ENCODE measurements at regions not wholly inside any gene's neighbourhood (a gene's known extent, or its start where the extent isn't known, plus 50 kb on each side); places are given as distances from the start of the nearest gene placed in this dataset.

DNA sequence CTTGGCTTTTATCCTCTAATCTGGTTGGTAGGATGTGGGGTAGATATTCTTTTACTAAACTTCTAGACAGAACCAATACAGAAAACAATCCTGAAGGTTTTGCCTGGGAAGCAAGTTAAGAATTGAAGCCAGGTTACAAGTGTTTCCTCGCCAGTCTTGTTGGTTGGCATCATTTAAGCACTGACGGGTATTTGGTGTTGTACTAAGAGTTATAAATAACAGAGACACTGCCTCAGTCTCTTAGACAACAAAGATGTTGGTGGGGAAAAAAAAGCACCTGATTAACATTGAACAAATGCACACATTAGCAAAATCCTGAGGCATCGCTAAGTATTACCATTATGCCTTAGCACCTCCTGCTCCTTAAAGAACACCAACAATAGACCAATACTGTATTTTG, 272.2 kb downstream of the BRINP2 start:
- TF ChIP-seq, protein P1, sequence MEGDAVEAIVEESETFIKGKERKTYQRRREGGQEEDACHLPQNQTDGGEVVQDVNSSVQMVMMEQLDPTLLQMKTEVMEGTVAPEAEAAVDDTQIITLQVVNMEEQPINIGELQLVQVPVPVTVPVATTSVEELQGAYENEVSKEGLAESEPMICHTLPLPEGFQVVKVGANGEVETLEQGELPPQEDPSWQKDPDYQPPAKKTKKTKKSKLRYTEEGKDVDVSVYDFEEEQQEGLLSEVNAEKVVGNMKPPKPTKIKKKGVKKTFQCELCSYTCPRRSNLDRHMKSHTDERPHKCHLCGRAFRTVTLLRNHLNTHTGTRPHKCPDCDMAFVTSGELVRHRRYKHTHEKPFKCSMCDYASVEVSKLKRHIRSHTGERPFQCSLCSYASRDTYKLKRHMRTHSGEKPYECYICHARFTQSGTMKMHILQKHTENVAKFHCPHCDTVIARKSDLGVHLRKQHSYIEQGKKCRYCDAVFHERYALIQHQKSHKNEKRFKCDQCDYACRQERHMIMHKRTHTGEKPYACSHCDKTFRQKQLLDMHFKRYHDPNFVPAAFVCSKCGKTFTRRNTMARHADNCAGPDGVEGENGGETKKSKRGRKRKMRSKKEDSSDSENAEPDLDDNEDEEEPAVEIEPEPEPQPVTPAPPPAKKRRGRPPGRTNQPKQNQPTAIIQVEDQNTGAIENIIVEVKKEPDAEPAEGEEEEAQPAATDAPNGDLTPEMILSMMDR (IDR thresholded peaks at IDR 0.05; ENCODE audit: control extremely low read depth, extremely low read depth, low read depth, missing control alignments), result no peak
- POLR2A ChIA-PET, result no interaction called here
- CTCF ChIA-PET, result no interaction called here
- DNase-seq (ENCODE audit: extremely low spot score), result no peak

DNA sequence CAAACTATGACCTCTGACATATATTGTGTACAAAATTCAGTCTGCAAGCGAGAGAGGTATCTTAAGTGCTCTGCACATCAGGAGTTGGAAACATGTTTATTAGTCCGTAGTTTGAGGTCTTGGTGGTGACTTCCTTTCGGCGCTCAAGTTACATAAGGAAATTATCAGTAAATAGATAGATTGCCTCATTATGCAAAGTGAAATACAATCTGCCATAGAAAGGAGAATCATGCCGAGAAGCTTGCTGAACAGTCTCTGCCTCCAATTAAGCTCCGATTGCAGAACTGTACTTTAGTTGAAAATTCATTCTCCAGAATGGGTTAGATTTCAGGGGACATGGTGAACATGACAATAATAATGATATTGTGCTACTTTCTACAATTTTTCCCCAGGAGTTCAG, 271.8 kb downstream of the BRINP2 start:
- CTCF ChIA-PET, result no interaction called here
- DNase-seq (ENCODE audit: extremely low spot score), result no peak
- POLR2A ChIA-PET, result no interaction called here
- TF ChIP-seq, protein P1 (IDR thresholded peaks at IDR 0.05; ENCODE audit: control extremely low read depth, extremely low read depth, low read depth, missing control alignments), result no peak

DNA sequence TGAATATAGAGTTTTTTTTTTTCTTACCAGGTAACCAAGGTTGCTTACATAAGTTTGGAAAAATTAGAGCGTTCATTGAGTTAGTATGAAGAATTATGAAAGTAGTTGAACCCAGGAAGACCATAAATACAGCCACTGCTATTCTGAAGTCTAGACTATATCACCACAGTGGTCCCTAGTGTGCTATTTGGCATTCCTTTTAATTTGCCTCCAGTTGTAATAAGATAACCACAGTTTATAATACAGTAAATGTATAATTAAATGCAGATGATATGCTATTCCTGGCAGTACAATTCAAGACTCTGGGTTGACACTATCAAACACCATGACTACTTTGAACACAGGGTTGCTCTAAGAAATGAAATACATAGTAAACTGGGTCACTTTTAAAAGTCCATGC, 270.5 kb downstream of the BRINP2 start:
- CTCF ChIA-PET, result no interaction called here
- no peak for DNase-seq (ENCODE audit: extremely low spot score)
- TF ChIP-seq, protein P1 (IDR thresholded peaks at IDR 0.05; ENCODE audit: control extremely low read depth, extremely low read depth, low read depth, missing control alignments), result no peak
- POLR2A ChIA-PET, result no interaction called here

DNA sequence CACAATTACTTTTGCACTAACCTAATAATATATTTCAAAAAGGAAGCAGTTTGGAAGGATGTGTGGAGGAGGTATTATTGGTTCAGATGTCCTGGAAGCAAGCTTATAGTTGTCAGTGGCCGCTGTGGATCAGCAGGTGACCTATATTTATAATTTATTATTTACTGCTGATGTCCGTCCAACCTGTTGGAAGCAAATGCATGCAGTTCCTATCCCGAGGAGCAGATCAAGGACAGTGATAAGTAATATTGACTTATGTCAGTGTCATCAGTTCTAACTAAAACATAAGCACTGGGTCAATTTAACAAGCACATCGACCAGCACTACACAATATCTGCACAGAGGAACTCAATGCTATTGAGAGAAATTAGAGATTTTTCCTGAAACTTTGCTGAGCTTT, 270.1 kb downstream of the BRINP2 start:
- DNase-seq (ENCODE audit: extremely low spot score), result no peak
- TF ChIP-seq, protein P1 (IDR thresholded peaks at IDR 0.05; ENCODE audit: control extremely low read depth, extremely low read depth, low read depth, missing control alignments), result no peak
- ChIA-PET POLR2A (no interaction called here), CTCF (no interaction called here)

DNA sequence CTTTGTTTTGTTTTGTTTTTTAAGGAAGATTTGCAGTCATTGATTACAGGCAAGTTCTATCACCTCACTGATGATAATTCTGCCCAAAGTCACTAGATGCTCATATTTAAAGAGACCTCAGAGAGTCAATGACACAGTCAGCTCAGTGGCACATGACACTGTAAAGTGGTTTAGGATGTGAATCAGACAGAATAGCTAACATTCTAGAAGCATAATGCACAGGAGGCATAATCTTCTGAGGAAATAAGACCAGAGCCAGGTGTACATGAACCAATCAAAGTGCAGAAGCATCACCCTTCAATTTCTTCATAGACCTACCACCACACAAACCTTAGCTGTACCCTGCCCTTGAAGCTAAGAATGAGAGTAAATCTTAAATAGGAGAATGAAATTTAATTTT, 268.5 kb downstream of the BRINP2 start:
- ChIA-PET POLR2A (no interaction called here), CTCF (interaction anchor here (1.8 kb wide), 1 partner anchor 11 kb away, joined by 5 read pairs; no protein-coding TSS in a partner anchor)
- TF ChIP-seq, protein P1 (IDR thresholded peaks at IDR 0.05; ENCODE audit: control extremely low read depth, extremely low read depth, low read depth, missing control alignments), result no peak
- DNase-seq (ENCODE audit: extremely low spot score), result no peak

DNA sequence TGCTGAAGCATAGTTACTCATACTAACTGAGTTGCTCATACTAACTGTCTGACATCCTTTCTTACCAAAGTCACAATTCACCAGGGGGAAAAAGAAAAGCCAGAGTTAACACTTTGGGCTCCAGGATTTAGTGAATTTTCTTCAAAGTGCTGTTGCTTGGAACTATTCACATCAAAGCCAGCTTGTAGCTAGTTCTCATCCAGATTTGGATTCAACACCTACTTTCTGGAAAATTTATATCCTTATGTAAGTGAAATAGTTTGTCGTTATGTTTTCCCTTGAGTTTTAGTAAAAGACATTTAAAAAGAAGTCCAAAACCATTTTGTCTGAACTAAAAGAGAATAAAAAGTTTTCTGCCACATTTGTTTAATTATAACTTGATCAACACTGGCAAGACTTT, 264.6 kb downstream of the BRINP2 start:
- TF ChIP-seq, protein P1 (IDR thresholded peaks at IDR 0.05; ENCODE audit: control extremely low read depth, extremely low read depth, low read depth, missing control alignments), result no peak
- ChIA-PET CTCF (interaction anchor here (1.0 to 3.2 kb wide), 2 partner anchors 11 to 98 kb away, joined by 3 to 10 read pairs; no protein-coding TSS in a partner anchor), POLR2A (no interaction called here)
- DNase-seq (ENCODE audit: extremely low spot score), result no peak

DNA sequence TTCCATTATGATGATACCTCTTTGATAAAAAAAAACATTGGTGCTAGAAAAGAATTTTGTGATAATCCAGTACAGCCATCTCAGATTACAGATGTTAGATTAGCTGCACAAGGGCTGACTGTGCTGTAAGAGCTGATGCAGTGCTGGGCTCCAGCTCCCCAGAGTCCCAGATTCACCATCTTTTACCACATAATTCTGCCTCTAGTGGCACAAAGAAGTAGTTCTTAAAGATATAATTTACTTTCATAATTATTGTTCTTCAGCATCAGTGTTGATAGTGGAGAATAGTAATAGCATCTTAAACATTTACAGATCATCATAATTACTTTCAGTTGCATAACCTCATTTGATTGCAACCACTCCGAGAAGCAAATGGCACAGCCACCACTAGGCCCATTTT, 262.1 kb downstream of the BRINP2 start:
- no peak for DNase-seq (ENCODE audit: extremely low spot score)
- POLR2A ChIA-PET, result no interaction called here
- CTCF ChIA-PET, result interaction anchor here (0.8 kb wide), 2 partner anchors 11 to 13 kb away, joined by 3 read pairs; no protein-coding TSS in a partner anchor

More for the DNA sequence above, 262.1 kb downstream of the BRINP2 start:
- TF ChIP-seq, protein P1 (IDR thresholded peaks at IDR 0.05; ENCODE audit: control extremely low read depth, extremely low read depth, low read depth, missing control alignments), result no peak
